ENCODE measurements at regions not wholly inside any gene's neighbourhood (a gene's known extent, or its start where the extent isn't known, plus 50 kb on each side); places are given as distances from the start of the nearest gene placed in this dataset.

DNA sequence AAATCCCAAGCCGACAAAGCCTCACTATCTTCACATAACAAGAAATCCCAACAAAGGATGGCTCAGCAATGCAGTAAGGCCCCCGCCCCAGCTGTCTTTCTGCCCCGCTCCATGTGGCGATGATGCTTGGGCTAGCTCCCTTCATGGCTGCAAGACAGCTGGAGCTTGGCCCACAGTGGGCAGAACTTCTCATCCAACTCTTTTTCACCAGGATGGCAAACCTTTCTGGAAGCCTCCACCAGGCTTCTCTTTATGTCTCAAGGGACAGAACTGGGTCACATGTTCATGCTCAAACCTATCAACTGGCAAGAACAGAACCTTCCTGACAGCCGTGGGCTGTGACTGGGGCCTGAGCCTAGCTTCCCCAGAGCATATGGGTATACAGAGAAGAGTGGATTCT, 260.5 kb upstream of the MKLN1 start:
- FAIRE-seq (no peak), DNase-seq (ENCODE audit: insufficient read length, low spot score) (no peak)
- no peak for TF ChIP-seq TAF1 (IDR thresholded peaks at IDR 0.05; ENCODE audit: low read depth, low read length)
- TF ChIP-seq SPI1 (IDR thresholded peaks at IDR 0.05; ENCODE audit: low read depth, low read length): no peak
- peak; percentile 52; the same call in 1 of the 2 replicates for TF ChIP-seq POLR2AphosphoS5 (IDR thresholded peaks at IDR 0.05; ENCODE audit: low read depth, low read length)
- TF ChIP-seq PAX5 (IDR thresholded peaks at IDR 0.05; ENCODE audit: insufficient read depth, low read length, severe bottlenecking): no peak

DNA sequence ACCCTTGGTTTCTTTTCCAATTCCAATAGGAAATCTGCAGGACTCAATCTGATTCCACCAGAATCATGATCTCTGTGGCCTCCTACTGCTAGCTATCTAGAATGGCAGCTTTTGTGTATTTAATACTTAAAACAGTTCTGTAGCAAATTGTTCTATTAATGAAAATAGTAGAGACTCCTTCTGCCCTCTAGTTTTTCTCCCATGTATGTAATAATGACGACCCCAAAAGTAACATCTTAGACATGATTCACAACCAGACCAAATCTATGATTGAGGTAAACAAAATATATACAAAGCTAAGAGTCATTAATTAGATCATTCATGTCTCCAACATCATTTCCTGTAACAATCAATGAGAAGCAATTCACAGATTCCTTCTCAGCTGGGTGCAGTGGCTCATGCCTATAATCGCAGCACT, 259.1 kb upstream of the MKLN1 start:
- TF ChIP-seq POLR2A (IDR thresholded peaks at IDR 0.05; ENCODE audit: low read depth, low read length) (no peak), SPI1 (IDR thresholded peaks at IDR 0.05; ENCODE audit: low read depth, low read length) (no peak), POU2F2 (IDR thresholded peaks at IDR 0.05; ENCODE audit: low read depth, low read length) (no peak), TAF1 (IDR thresholded peaks at IDR 0.05; ENCODE audit: low read depth, low read length) (no peak), PAX5 (IDR thresholded peaks at IDR 0.05; ENCODE audit: insufficient read depth, low read length, severe bottlenecking) (no peak), POLR2AphosphoS5 (IDR thresholded peaks at IDR 0.05; ENCODE audit: low read depth, low read length) (no peak)
- DNase-seq (ENCODE audit: insufficient read length, low spot score): no peak
- no peak for FAIRE-seq

DNA sequence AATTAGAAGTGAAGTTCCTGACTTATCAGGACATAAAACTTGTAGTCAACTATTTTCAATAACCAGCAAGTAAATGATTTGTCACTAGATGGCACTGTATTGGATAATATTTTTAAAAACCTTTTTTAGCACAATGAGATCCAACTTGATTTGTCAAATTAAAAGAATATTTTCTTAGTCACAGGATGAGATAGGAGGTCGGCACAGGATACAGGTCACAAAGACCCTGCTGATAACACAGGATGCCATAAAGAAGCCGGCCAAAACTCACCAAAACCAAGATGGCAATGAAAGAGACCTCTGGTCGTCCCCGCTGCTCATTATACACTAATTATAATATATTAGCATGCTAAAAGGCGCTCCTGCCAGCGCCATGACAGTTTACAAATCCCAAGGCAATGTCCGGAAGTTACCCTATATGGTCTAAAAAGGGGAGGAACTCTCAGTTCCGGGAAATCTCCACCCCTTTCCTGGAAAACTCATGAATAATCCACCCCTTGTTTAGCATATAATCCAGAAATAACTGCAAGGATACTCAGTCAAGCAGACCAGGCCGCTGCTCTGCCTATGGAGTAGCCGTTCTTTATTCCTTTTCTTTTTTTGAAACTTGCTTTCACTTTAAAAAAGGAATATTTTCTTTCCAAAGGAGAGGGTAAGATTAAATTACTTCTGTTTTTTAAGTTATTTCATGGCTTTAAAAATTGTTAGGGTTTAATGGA, 255.7 kb upstream of the MKLN1 start:
- TF ChIP-seq POLR2AphosphoS5 (IDR thresholded peaks at IDR 0.05; ENCODE audit: low read depth, low read length) (no peak), PAX5 (IDR thresholded peaks at IDR 0.05; ENCODE audit: insufficient read depth, low read length, severe bottlenecking) (no peak), POLR2A (IDR thresholded peaks at IDR 0.05; ENCODE audit: low read depth, low read length) (no peak), TAF1 (IDR thresholded peaks at IDR 0.05; ENCODE audit: low read depth, low read length) (no peak), POU2F2 (IDR thresholded peaks at IDR 0.05; ENCODE audit: low read depth, low read length) (no peak), SPI1 (IDR thresholded peaks at IDR 0.05; ENCODE audit: low read depth, low read length) (no peak)
- DNase-seq (ENCODE audit: insufficient read length, low spot score): no peak
- no peak for FAIRE-seq

DNA sequence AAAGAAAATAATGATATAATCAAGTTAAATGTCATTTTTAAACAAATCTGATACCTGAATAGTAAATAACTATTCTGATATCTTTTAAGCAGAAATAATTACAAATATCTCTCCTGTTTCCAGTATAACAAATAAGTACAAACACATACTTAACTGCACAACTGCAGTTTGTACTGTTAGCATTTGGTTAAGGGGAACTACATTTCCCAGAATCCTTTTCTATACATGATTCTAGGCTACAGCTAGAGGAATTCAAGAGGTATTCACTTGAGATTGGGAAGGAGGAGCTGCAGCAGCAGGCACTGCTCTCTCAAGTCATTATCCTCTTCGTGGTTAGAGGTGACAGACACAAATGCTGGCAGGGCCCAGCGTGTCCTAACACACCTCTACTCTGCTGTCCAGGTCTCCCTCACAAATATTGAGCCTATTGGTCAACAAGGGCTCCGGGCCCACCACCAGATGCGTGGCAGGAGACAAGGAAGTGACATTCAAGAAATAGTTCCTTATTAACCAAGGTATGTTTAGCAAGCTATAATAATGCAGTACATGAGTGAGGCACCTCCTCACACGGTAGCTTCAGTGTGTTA, 255.1 kb upstream of the MKLN1 start:
- no peak for DNase-seq (ENCODE audit: insufficient read length, low spot score)

DNA sequence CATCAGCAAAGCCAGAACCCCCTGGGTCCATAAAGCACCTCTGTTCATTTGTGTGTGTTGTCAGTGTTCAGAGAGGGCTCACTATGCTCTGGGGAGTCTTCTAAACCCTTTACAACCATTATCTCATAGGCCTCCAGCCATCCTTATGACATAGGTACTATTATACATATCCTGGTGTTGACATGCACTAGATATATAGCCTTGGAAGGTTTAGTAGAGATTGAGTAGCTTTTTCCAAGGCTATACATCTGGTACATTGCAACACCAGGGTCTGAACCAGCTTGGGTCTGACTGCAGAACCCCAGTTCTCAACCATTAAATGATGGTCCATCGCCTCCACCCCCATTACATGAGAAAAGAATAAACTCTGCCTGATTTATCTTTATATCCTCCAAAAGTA, 253.6 kb upstream of the MKLN1 start:
- no peak for FAIRE-seq
- DNase-seq (ENCODE audit: insufficient read length, low spot score): no peak
- TF ChIP-seq SPI1 (IDR thresholded peaks at IDR 0.05; ENCODE audit: low read depth, low read length) (no peak), POLR2AphosphoS5 (IDR thresholded peaks at IDR 0.05; ENCODE audit: low read depth, low read length) (no peak)

More for the DNA sequence above, 255.1 kb upstream of the MKLN1 start:
- FAIRE-seq: no peak
- TF ChIP-seq PAX5 (IDR thresholded peaks at IDR 0.05; ENCODE audit: insufficient read depth, low read length, severe bottlenecking) (no peak), POU2F2 (IDR thresholded peaks at IDR 0.05; ENCODE audit: low read depth, low read length) (no peak), SPI1 (IDR thresholded peaks at IDR 0.05; ENCODE audit: low read depth, low read length) (no peak), POLR2AphosphoS5 (IDR thresholded peaks at IDR 0.05; ENCODE audit: low read depth, low read length) (no peak), POLR2A (IDR thresholded peaks at IDR 0.05; ENCODE audit: low read depth, low read length) (no peak), TAF1 (IDR thresholded peaks at IDR 0.05; ENCODE audit: low read depth, low read length) (no peak)

DNA sequence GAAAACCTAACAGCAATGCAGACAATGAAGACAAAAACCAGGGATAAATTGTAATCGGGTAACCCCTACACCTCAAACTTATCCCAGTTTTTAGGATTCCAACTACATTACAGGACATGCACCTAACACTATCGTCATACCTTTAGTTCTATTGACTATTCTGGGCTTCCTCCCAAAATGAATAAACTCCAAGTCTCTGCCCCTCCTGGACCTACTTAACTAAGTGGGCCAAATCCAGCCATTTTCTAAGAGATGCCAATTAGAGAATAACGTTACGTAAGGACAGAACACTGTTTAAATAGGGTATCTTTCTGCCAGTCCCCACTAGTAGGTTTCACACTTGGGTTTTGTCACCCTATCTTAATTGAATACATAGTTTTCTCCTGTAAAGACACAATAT, 253.1 kb upstream of the MKLN1 start:
- FAIRE-seq: no peak
- no peak for TF ChIP-seq SPI1 (IDR thresholded peaks at IDR 0.05; ENCODE audit: low read depth, low read length)
- TF ChIP-seq POLR2AphosphoS5 (IDR thresholded peaks at IDR 0.05; ENCODE audit: low read depth, low read length): no peak
- TF ChIP-seq POU2F2 (IDR thresholded peaks at IDR 0.05; ENCODE audit: low read depth, low read length): no peak
- TF ChIP-seq POLR2A (IDR thresholded peaks at IDR 0.05; ENCODE audit: low read depth, low read length): no peak
- TF ChIP-seq TAF1 (IDR thresholded peaks at IDR 0.05; ENCODE audit: low read depth, low read length): no peak
- DNase-seq (ENCODE audit: insufficient read length, low spot score): no peak

DNA sequence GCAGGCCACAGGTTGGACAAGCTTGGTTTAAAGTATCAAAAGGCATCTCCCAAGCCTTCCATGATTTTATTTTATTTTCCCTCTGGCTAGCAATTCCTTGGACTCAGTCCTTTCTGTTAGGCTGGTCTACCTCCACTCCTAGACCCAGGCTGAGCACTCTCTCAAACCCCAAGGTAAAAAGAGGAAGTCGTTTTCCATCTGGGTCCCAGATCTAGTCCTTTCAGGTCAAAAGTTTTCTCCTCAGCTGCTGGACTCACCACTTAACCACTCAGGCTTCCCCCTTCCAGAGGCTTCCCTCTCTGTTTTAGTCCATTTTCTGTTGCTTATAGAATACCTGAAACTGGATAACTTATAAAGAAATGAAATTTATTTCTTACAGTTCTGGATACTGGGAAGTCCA, 252.3 kb upstream of the MKLN1 start:
- no peak for DNase-seq (ENCODE audit: insufficient read length, low spot score)
- FAIRE-seq: no peak
- peak; percentile 84 for TF ChIP-seq SPI1 (IDR thresholded peaks at IDR 0.05; ENCODE audit: low read depth, low read length)
- TF ChIP-seq PAX5 (IDR thresholded peaks at IDR 0.05; ENCODE audit: insufficient read depth, low read length, severe bottlenecking): no peak

DNA sequence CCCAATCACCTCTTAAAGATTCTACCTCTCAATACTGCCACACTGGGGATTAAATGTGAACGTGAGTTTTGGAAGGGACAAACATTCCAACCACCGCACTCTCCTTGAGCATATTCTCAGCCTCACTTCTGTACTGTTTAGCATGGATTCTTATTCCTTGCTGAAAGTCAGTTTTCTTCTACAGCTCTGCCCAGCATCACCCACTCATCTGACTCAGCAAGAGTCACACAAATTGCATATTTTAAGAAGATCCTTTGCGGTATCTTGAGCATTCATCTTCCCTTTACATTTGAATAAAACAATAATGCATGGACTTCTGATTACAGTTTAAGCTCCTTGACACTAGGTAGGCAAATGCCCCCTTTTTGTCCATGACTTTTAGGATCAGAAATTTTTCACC, 251.6 kb upstream of the MKLN1 start:
- no peak for DNase-seq (ENCODE audit: insufficient read length, low spot score)
- FAIRE-seq: no peak
- no peak for TF ChIP-seq POLR2A (IDR thresholded peaks at IDR 0.05; ENCODE audit: low read depth, low read length)
- no peak for TF ChIP-seq PAX5 (IDR thresholded peaks at IDR 0.05; ENCODE audit: insufficient read depth, low read length, severe bottlenecking)
- TF ChIP-seq SPI1 (IDR thresholded peaks at IDR 0.05; ENCODE audit: low read depth, low read length): no peak
- no peak for TF ChIP-seq TAF1 (IDR thresholded peaks at IDR 0.05; ENCODE audit: low read depth, low read length)
- TF ChIP-seq POLR2AphosphoS5 (IDR thresholded peaks at IDR 0.05; ENCODE audit: low read depth, low read length): no peak
- TF ChIP-seq POU2F2 (IDR thresholded peaks at IDR 0.05; ENCODE audit: low read depth, low read length): no peak

DNA sequence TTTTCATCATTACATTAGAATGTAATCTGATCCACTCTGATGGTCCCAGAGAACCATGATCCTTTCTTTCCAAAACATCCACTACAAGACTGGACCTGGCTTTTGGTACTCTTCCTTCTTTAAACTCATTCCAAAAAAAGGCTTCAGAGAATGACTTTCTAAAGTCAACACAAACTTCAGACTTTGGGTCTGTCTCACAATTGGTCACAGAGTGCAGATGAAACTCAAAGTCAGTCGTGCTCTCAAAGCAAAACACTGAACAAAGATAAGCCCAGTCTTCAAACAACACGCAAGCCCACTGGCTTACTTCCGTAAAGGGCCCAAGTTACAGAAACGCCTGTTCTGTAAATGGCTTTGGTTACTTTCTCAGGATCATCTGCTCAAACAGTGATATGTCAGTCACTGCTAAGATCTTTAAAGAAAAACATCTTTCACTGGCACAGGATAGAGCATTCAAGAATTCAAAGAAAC, 250.9 kb upstream of the MKLN1 start:
- no peak for TF ChIP-seq POU2F2 (IDR thresholded peaks at IDR 0.05; ENCODE audit: low read depth, low read length)
- no peak for DNase-seq (ENCODE audit: insufficient read length, low spot score)
- FAIRE-seq: no peak

DNA sequence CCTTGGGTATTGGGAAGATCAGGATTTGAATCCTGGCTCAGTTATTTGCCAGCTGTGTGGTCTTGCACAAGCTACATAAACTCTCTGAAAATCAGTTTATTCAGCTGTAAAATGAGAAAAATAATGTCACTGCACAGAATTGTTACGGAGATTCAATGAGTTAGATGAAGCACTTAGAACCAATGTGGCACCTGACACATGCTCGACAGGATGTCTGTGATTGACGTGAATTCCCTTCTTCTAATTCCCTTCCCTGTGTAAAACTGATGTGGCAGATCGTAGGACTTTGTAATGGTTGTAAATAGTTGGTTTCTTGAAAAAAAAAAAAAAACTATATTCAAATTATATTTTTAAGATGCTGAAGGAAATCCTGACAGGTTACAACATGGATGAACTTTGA, 249.9 kb upstream of the MKLN1 start:
- DNase-seq (ENCODE audit: insufficient read length, low spot score) (no peak), FAIRE-seq (no peak)
- TF ChIP-seq POLR2A (IDR thresholded peaks at IDR 0.05; ENCODE audit: low read depth, low read length) (no peak), PAX5 (IDR thresholded peaks at IDR 0.05; ENCODE audit: insufficient read depth, low read length, severe bottlenecking) (no peak), POLR2AphosphoS5 (IDR thresholded peaks at IDR 0.05; ENCODE audit: low read depth, low read length) (peak; percentile 44; the same call in 1 of the 2 replicates)
